ENCODE measurements at regions not wholly inside any gene's neighbourhood (a gene's known extent, or its start where the extent isn't known, plus 50 kb on each side); places are given as distances from the start of the nearest gene placed in this dataset.
"Not testable (repeated sequence)": the region's sequence is repeated elsewhere in the genome, so short reads cannot be mapped to it uniquely, and the experiment has no call there.

DNA sequence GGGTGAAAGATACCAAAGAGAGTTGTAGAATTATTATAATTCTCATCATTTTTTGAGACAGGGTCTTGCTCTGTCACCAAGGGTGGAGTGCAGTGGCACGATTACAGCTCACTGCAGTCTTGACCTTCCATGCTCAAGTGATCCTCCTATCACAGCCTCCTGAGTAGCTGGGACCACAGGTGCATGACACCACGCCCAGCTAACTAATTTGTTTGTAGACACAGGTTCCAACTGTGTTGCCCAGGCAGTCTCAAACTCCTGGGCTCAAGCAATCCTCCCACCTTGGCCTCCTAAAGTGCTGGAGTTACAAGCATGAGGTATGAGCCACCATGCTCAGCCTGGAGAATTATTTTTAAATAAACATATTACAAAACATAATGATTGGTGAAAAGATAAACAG lies 92.8 kb upstream of the MSH6 start:
- no peak for DNase-seq (ENCODE audit: low spot score)

DNA sequence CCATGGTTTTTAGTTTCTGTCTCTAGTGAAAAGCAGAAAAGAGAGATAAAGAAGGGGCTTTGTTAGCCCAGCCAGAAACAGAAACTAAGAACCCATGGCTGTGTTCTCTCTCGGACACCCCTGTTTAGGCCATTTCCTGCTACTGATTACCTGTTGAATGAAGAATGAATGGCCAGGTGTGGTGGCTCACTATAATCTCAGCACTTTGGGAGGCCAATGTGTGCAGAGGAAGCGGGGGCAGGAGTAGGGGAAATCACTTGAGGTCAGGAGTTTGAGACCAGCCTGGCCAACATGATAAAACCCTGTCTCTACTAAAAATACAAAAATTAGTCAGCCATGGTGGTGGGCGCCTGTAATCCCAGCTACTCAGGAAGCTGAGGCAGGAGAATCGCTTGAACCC lies 93.8 kb upstream of the MSH6 start:
- DNase-seq (ENCODE audit: low spot score): not testable (repeated sequence)

DNA sequence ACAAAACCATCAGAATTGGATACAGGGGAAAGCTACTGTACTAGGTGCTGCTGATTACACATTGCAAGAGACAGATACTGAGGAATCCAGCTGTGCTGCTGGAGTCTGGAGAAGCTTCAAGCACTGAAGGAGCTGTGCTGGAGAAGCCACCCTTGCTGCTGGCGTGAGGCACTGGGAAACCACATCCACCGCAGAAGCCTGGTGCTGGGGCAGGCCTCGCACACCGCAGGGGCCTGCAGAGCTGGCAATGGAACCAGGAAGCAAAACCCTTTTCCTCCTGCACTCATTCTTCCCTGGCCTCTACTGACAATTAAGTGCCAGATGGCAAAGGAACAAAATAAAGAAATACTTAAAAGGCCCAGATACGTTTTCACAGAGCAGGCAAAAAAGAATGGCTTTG lies 94.4 kb upstream of the MSH6 start:
- DNase-seq (ENCODE audit: low spot score): no peak

DNA sequence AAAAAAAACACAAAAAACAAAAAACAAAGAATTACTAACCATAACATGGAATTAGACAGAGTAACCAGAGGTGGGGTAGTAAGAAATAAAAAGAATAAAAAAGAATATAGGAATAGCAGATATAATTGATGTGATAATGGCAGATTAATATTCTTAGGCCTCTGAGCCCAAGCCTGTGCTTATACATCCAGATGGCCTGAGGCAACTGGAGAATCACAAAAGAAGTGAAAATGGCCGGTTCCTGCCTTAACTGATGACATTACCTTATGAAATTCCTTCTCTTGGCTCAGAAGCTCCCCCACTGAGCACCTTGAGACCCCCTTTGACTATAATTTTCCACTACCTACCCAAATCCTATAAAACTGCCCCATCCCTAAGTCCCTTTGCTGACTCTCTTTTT lies 95.1 kb upstream of the MSH6 start:
- no peak for DNase-seq (ENCODE audit: low spot score)

GRCh38 chr2:47686018-47686417 lies 96.9 kb upstream of the MSH6 start:
- DNase-seq (ENCODE audit: low spot score): no peak

DNA sequence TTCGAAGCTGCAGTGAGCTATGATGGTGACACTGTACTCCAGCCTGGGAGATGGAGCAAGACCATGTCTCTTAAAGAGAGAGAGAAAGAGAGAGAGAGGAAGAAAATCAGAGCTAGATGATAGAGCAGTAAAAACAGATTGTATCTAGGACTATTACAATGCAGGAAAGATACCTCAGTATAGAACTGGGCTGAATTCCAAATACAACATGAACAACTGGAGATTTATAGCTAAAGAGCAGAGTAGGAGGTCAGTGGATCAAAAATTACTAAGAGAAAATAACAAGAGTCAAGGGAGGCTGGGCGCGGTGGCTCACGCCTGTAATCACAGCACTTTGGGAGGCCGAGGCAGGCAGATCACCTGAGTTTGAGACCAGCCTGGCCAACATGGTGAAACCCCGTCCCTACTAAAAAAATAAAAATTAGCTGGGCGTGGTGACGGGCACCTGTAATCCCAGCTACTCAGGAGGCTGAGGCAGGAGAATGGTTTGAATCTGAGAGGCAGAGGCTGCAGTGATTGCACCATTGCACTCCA lies 100.7 kb upstream of the MSH6 start:
- no peak for DNase-seq (ENCODE audit: low spot score)

DNA sequence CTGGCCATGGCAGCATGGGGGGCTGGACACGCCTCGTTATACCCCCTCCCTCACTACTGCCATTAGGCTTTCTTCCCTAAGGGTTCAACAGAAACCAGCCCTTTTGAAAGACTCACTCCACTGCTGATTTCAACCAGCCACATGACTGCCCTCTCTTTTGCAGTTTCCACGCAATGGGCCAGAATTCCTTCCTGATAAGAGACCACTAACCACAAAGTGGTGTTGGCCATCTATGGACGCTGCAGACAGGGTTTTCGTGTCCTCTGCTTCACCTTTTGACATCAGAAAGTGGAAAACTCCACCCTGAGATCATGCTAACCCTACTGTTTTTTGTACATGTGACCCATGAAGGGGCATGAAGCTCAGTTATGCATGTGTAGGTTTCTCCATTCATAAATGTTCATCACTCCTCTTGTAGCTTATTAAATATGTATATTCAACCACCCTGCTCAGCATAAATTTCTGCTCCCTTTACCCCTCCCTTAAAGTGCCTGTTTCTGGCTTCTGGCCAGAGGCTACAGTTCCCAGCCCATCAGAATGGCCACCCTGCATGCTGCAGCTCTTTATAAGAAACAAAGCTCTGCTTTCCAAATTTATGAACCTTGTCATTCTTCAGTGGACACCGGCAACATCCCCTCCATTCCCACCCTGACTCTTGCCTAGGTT lies 105.6 kb upstream of the KCNK12 start:
- no peak for DNase-seq (ENCODE audit: low spot score)

GRCh38 chr2:47675196-47675825 lies 104.5 kb upstream of the KCNK12 start:
- DNase-seq (ENCODE audit: low spot score): no peak

DNA sequence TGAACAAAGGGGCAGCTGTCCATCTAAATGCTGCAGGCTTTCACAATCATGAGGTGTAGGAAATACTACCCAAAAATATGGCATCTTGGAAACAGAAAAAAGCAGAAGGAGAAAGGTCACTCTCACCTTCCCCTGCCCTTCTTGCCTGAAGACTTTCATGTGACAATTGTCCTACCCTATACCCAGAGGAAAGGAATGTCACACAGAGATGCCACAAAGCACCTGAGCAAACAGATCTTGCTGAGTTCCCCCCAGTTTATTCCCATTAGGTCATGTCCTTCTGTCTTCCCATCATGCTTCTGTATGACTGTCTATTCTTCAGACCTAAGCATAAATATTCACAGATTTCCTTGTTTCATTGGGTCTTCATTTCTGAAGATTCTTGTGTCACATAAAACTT lies 95.5 kb upstream of the KCNK12 start:
- no peak for DNase-seq (ENCODE audit: low spot score)

- DNase-seq (ENCODE audit: low spot score): no peak
Observed at GRCh38 chr2:47664817-47665216, 94.0 kb upstream of the KCNK12 start.

DNA sequence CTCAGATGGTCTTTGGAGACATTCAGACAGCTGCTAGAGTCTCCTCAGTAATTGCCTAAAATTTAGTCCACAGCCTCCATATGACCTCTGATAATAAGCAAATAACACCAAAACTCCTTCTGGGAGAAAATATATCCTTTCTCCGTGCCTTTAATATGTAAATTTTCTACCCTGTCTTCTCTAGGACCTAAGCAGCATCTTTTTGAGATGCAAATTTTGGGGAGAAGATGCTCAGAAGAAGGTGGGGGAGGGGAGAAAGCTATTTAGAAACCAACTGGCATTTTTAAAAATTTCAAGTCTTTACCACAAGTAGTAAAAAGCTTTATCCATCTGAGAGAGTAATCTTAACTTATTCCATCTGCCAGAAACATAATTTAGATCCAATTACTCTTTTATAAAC lies 91.8 kb upstream of the KCNK12 start:
- DNase-seq (ENCODE audit: low spot score): no peak

DNA sequence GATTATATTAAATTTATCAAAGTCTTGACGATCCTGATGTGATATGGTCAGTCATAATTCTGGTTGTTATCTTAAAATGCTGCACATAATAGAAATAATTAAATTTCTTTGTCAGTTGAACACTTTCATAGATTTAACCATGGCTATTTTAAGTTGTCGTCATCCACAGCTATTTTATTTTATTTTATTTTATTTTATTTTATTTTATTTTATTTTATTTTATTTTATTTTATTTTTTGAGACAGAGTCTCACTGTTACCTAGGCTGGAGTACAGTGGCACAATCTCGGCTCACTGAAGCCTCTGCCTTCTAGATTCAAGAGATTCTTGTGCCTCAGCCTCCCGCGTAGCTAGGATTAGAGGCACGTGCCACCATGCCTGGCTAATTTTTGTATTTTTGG lies 90.5 kb upstream of the KCNK12 start:
- no peak for DNase-seq (ENCODE audit: low spot score)

- no peak for DNase-seq (ENCODE audit: low spot score)
Observed at GRCh38 chr2:47660168-47660567, 89.4 kb upstream of the KCNK12 start.

DNA sequence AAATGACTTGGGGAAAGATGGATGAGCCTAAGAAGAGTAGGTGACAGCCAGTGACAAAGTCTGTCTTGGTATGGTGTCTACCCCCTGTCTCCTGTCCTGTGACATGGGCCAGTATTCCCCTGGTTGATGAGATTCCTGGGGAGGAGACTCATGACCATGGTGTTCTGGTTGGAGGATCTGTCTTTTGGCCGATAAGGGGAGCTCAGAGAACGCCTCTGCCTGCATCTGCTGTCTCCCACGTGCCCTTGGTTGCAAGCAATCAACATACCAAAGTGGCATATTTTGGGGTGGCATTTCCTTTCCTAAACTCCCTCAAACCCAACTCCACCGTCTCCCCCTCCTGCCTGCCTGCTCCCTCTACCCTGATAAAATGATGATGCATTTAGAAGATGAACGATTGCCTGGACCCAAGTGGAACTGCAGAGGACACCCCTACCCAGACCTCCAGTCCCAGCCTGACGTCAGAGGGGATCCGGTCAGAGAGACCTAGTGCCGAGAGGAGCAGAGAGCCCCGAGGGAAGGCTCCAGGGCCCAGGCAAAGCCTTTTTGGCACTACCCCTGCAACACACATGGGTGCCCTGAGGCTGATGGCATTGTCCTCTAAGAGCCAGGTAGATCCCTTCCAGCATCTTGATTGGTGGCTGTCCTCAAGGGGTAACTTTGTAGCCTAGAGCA lies 88.0 kb upstream of the KCNK12 start:
- no peak for DNase-seq (ENCODE audit: low spot score)

GRCh38 chr2:47657886-47658489 lies 87.2 kb upstream of the KCNK12 start:
- no peak for DNase-seq (ENCODE audit: low spot score)

DNA sequence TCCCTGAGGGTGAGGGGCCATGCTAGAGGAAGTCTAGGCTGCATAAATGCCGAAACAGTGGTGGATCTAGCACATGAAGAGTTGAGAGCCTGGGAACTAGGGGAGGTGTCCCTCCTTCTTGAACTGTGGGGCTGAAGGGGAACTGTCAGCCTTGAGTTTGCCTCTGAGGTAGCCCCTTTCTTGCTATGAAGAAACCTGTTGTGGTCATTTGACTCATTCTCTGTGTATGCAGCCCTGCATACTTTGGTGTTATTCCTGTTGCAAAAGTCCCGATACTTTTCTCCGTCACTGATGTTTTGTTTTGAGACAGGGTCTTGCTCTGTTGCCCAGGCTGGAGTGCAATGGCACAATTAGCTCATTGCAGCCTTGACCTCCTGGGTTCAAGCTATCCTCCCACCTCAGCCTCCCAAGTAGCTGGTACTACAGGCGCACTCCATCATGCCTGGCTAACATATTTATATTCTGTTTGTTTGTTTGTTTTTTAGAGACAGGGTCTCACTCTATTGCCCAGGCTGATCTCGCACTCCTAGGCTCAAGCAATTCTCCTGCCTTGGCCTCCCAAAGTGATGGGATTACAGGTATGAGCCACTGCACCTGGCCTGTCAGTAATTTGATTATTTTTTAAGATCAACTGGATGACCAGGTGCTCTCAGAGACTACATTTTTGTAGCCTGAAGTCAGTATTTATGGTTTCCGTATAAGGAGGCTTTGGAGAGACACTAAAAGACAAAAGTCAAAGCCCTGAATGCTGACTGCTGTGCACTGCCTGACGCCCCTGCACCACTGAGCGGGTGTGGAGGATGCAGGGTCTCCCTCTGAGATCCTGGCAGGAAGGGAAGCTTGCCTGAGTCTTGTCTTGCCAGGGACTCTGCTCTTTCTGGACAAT lies 86.2 kb upstream of the KCNK12 start:
- DNase-seq (ENCODE audit: low spot score): no peak

DNA sequence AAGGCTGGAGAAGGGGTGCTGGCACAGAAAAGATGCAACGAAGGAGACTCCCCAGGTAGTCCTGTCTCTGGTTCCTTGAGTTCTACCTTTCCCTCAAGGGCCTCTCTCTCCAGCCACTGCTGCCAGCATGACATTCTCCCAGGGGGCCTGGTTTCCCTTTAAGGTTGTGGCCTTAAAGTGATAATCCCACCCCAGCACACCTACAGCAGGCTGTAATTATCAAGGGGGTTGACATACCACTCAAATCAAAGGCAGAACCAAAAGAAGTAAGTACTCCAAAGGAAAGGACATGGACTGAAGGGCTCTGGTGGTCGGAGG lies 84.7 kb upstream of the KCNK12 start:
- DNase-seq (ENCODE audit: low spot score): no peak

DNA sequence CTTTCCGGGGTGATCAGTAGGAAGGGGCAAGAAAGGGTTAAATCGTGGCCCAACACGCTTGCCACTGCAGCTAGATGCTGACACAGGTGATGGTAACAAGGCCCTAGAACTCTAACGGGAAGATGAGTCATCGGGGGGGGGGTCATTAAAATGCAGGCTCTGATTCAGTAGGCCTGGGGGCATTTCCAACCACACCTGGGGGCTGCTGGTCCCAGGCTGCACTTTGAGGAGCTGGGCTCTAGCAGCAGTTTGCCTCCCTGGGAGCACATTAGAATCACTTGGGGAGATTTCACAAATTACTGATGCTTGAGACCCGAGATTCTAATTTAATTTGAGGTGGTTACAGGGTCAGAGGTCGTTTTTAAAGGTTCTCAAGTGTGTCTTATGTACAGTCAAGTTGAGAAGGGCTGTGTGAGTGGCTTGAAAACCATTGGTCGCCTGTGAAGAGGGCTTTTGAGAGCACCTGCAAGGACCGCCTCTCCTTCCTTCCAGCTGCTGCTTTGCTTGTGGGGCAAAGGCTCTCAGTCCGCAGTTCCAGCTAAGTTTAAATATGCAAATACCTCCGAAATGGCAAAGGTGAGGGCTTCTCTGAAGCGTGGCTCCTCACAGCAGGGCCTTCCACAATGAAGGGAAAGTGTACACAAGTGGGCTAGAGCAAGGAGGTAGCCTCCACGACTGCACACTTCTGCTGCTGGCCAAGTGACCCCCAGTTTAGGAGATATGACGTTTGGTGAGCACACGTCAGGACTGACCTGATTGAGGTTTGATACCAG lies 84.2 kb upstream of the KCNK12 start:
- DNase-seq (ENCODE audit: low spot score): no peak

DNA sequence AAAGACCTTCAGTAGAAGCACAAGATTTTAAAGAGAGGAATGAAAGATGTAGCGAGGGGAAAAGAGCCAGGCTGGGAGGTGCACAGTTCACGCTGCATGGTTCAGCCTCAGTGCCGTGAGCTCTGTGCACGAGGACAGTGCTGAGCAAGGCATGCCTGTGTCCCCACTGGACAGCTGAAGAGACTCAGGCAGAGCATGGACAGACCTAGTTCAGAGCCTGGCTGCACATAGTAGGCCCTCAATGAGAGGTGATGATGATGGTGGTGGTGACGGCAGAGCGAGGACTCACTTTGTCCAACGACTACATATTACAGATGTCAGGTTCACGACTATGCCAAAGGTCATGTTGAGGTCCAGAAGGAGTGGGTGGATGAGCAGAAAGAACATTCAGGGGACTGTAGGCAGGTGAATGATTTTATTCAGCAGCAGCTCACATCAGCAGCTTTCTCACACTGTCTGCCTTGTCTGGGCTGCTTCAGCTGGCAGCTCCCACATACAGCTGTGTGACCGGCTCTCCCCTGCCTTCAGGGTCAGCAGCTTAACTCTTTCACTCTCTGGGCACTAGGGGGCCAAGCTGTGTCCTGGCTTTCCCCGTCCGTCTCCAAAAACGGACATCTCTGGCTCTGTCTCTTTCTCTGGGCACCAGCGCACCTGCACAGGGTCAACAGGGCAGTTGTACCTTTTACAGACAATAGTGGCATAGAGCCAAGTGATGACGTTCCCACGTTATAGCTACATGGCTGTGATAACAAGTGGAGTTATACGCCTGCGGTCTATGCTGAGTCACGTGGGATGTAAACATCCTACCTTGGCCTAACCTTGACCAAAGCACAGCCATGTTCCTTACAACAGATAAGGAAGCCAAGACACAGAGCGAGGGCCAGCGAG lies 83.4 kb upstream of the KCNK12 start:
- DNase-seq (ENCODE audit: low spot score): no peak

DNA sequence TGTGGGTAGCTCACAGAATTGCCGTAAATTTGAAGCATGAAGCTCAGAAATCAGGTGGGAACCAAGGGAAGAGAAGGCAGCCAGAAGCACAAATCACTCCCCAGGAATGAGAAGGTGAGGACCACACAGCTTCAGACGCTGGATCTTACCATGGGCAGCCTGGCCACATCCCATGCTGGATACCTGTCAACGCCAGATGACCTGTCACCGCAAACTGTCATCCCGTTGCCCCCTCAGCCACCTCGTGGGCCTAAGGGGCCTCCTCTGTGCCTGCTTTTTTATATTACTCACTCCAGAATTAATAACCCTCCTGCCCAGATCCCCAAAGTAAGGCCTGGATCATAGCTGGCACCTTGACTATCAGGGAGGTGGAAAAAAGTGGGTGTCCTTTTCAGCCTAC lies 82.3 kb upstream of the KCNK12 start:
- no peak for DNase-seq (ENCODE audit: low spot score)

Data from AG20443 (cell line).